Choroid plexus epithelial cell (primary cell): ENCODE measurements at regions not wholly inside any gene's neighbourhood (a gene's known extent, or its start where the extent isn't known, plus 50 kb on each side); places are given as distances from the start of the nearest gene placed in this dataset.

Source experiments
- DNase-seq: peaks from one replicate; pipeline ENCODE4 v3.0.0-alpha.2; 2010; ENCODE audit warnings: low read depth
- H3K4me3 ChIP-seq: 2 replicates; pipeline ENCODE4 v1.5.1; 2011; ENCODE audit warnings: low read depth, mild to moderate bottlenecking, control low read depth, low read length, moderate library complexity
- CTCF ChIP-seq: conservative IDR thresholded peaks from 2 replicates; pipeline ENCODE4 v1.5.1; 2011; ENCODE audit warnings: low read depth, mild to moderate bottlenecking, control low read depth, inconsistent platforms, low read length, moderate library complexity

- DNase-seq = peak; percentile 13
- TF ChIP-seq CTCF = no peak
- no peak overlapping the region for H3K4me3 ChIP-seq
These were observed 100.7 kb upstream of the S1PR3 start for GRCh38 chr9:88890546-88890945.

GRCh38 chr9:88891040-88891439 lies 100.2 kb upstream of the S1PR3 start:
- no peak for DNase-seq
- TF ChIP-seq CTCF = no peak
- H3K4me3 ChIP-seq = no peak overlapping the region

- no peak for DNase-seq
- TF ChIP-seq CTCF = no peak
- no peak overlapping the region for H3K4me3 ChIP-seq
These were observed 98.5 kb upstream of the S1PR3 start for GRCh38 chr9:88892724-88893123.

GRCh38 chr9:88897081-88897480 lies 94.2 kb upstream of the S1PR3 start:
- DNase-seq = no peak

GRCh38 chr9:88898039-88898720 lies 93.1 kb upstream of the S1PR3 start:
- no peak for DNase-seq
- no peak for TF ChIP-seq CTCF
- H3K4me3 ChIP-seq = no peak overlapping the region

More at GRCh38 chr9:88897081-88897480, 94.2 kb upstream of the S1PR3 start:
- no peak for TF ChIP-seq CTCF
- H3K4me3 ChIP-seq = no peak overlapping the region

GRCh38 chr9:88905506-88905905 lies 85.8 kb upstream of the S1PR3 start:
- DNase-seq = peak; percentile 39
- H3K4me3 ChIP-seq = no peak overlapping the region
- TF ChIP-seq CTCF = no peak

GRCh38 chr9:88915916-88916315 lies 75.4 kb upstream of the S1PR3 start:
- DNase-seq = no peak
- TF ChIP-seq CTCF = no peak
- no peak overlapping the region for H3K4me3 ChIP-seq
